Activated B cell treated with CpG ODN at 0.5 μM for 24 hours (primary cell): ENCODE measurements at regions not wholly inside any gene's neighbourhood (a gene's known extent, or its start where the extent isn't known, plus 50 kb on each side); places are given as distances from the start of the nearest gene placed in this dataset.

Experiments used
- ATAC-seq: fragments of 200-7000 bp; cut with Tn5 transposase; one replicate; pipeline ENCODE4 v1.10.0; 2021; ENCODE audit warnings: low read depth, mild to moderate bottlenecking, moderate library complexity
- CTCF ChIA-PET: fragments of 350-600 bp; sonication (Branson Sonifier 250); formaldehyde crosslinking; loops from one replicate; lab custom pipeline; 2021; ENCODE audit warnings: antibody characterized with exemption; lab: Charles Lee
- POLR2A ChIA-PET: fragments of 350-600 bp; sonication (Branson Sonifier 250); formaldehyde crosslinking; loops from one replicate; lab custom pipeline; 2021; ENCODE audit warnings: antibody characterized with exemption; lab: Charles Lee
- DNase-seq: peaks from one replicate; pipeline ENCODE4 v3.0.0; 2022
- H3K27ac Mint-ChIP-seq: one replicate; pipeline ENCODE4 v1.8.0; 2020; ENCODE audit warnings: mixed read lengths
- H3K27me3 Mint-ChIP-seq: one replicate; pipeline ENCODE4 v1.8.0; 2021; ENCODE audit warnings: mixed read lengths
- H3K36me3 Mint-ChIP-seq: one replicate; pipeline ENCODE4 v1.8.0; 2021; ENCODE audit warnings: low read depth, mixed read lengths
- H3K4me1 Mint-ChIP-seq: one replicate; pipeline ENCODE4 v1.8.0; 2021; ENCODE audit warnings: mixed read lengths
- H3K4me3 Mint-ChIP-seq: one replicate; pipeline ENCODE4 v1.8.0; 2020; ENCODE audit warnings: mild to moderate bottlenecking, mixed read lengths
- H3K9me3 Mint-ChIP-seq: one replicate; pipeline ENCODE4 v1.8.0; 2020; ENCODE audit warnings: mixed read lengths
- intact Hi-C: fragments of 100-400 bp; cut with micrococcal nuclease; formaldehyde crosslinking; loops from one replicate; pipeline ENCODE4 v1.15.1; 2024
- TF ChIP-seq, protein P1 (sequence below): fragments of 200-600 bp; IDR thresholded peaks from one replicate; pipeline ENCODE4 v1.8.0; 2022; ENCODE audit warnings: antibody characterized with exemption, mild to moderate bottlenecking

DNA sequence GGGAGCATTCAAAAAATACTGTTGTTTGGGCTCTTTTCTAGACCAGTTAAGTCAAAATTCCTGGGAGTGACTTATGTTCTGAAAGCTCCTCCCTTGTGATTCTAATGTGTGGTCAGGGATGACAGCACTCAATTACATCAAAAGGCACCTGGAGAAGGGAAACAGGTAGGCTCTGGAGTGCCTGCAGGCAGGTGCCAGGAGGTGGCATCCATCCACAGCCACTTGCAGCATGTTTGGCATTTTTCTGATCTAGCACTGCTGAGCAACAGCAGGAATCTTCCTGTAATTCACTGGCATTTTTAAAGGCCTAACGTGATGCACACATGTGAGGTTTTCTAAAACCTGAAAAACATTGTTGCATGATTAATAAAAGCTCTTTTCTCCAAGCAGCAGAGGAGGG, 94.6 kb downstream of the CCNA1 start:
- H3K9me3 Mint-ChIP-seq = no peaks in the 10 kb centered on the region
- CTCF ChIA-PET = no interaction called here
- no peaks in the 10 kb centered on the region for H3K36me3 Mint-ChIP-seq
- intact Hi-C loops = no loop called here
- H3K27me3 Mint-ChIP-seq = peaks cover 2% of the 10 kb centered on the region
- DNase-seq (no peak), ATAC-seq (no peak)
- no peak overlapping the region for H3K4me3 Mint-ChIP-seq
- no peak overlapping the region for H3K27ac Mint-ChIP-seq
- POLR2A ChIA-PET = no interaction called here
- TF ChIP-seq, protein P1, sequence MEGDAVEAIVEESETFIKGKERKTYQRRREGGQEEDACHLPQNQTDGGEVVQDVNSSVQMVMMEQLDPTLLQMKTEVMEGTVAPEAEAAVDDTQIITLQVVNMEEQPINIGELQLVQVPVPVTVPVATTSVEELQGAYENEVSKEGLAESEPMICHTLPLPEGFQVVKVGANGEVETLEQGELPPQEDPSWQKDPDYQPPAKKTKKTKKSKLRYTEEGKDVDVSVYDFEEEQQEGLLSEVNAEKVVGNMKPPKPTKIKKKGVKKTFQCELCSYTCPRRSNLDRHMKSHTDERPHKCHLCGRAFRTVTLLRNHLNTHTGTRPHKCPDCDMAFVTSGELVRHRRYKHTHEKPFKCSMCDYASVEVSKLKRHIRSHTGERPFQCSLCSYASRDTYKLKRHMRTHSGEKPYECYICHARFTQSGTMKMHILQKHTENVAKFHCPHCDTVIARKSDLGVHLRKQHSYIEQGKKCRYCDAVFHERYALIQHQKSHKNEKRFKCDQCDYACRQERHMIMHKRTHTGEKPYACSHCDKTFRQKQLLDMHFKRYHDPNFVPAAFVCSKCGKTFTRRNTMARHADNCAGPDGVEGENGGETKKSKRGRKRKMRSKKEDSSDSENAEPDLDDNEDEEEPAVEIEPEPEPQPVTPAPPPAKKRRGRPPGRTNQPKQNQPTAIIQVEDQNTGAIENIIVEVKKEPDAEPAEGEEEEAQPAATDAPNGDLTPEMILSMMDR = no peak
- no peaks in the 10 kb centered on the region for H3K4me1 Mint-ChIP-seq

DNA sequence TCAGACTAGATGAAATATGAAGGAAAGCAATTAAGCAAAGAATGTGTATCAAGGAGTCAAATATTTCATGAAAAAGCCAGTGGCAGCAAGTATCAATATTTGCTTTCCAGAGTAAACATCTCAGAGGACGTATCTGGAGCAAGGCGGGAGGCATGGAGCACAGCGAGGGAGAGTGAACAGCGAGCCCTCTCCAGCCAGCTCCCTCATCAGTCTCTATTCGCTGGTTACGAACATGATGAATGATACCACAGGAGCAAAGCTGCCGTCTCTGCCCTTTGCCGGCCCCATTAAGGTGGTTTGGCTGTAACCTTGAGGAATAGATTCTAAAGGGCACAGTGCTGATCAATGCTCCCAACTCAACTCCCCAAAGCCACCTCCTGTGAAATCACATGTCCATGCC, 95.8 kb downstream of the CCNA1 start:
- Mint-ChIP-seq H3K9me3 (no peaks in the 10 kb centered on the region), H3K4me1 (no peaks in the 10 kb centered on the region), H3K27me3 (peaks cover 2% of the 10 kb centered on the region), H3K36me3 (no peaks in the 10 kb centered on the region), H3K4me3 (no peak overlapping the region), H3K27ac (no peak overlapping the region)
- TF ChIP-seq, protein P1 = no peak
- DNase-seq (no peak), ATAC-seq (no peak)
- intact Hi-C loops = no loop called here
- ChIA-PET POLR2A (no interaction called here), CTCF (no interaction called here)

DNA sequence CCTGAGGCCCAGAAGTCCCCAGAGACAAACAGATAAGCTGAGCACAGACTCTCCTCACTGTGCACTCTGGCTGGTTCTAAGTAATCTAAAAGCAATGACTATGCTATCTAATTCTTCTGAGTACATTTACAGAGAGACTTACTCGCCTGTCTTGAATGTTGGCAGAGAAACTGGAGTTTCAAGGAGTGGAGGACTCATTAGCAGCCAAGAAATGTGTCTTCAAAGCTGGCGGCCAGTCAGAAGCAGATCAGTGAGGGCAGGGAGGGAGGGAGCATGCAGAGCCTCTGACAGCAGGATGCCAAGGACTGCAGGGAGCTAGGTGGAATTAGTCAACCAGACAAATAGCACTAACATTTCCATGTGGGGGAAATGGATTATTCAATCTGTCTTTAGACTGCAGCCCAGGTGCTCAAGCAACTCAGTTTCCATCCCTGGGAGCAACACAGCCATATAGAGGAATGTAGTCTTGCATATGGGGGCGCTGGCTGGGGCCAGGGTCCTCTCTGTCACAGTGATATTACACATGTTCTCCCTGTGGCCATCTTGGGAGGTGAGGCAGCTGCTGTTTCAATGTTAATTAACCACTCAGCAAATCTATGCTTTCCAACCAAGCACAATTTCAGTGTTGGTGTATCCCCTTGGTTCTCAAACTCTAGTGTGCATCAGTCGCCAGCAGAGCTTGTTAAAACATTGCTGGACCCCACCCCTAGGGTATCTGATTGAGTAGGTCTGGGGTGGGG, 97.9 kb downstream of the CCNA1 start:
- no peak overlapping the region for H3K27ac Mint-ChIP-seq
- no peak for ATAC-seq
- no peaks in the 10 kb centered on the region for H3K36me3 Mint-ChIP-seq

DNA sequence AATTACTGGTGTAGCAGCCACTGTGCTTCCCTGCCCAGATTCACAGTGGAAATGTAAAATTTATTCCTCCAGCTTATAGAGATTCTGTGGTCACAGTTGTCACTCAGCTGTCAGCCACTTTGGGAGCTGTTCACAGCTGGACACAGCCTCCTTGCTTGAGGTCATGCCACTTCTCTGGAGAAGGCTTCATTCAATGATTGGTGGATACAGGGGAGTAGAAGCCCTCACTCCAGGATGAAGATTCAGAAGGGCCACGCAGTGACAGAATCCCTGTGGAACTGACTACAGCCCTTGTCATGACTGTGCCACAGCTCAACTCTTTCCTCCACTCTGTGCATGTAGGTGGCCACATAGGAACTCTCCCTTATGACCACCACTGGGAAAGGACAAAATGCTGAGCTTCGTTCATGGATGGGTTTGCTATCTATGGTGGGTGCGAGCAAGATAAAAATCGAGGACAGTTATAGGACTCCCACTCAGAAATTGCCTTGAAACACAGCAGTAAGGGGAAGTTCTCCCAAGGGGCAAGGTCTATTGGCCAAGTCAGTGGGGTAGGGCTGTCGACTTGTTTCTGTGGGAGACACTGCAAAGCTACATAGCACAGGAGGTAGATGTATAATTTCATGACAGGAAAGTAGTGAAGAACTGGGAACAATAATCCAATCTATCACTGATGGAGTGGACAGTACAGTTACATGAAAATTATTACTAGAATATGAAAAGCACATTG, 98.7 kb downstream of the CCNA1 start:
- DNase-seq (no peak), ATAC-seq (no peak)
- Mint-ChIP-seq H3K4me1 (no peaks in the 10 kb centered on the region), H3K27ac (no peak overlapping the region), H3K9me3 (no peaks in the 10 kb centered on the region), H3K36me3 (no peaks in the 10 kb centered on the region), H3K4me3 (no peak overlapping the region), H3K27me3 (peaks cover 2% of the 10 kb centered on the region)
- TF ChIP-seq, protein P1 = no peak
- ChIA-PET CTCF (interaction anchor here (0.6 kb wide), 1 partner anchor 9 kb away, joined by 3 read pairs; no protein-coding TSS in a partner anchor), POLR2A (no interaction called here)
- intact Hi-C loops = no loop called here

More for the DNA sequence above, 97.9 kb downstream of the CCNA1 start:
- H3K27me3 Mint-ChIP-seq = peaks cover 2% of the 10 kb centered on the region
- ChIA-PET POLR2A (no interaction called here), CTCF (interaction anchor here (0.6 kb wide), 1 partner anchor 8 kb away, joined by 3 read pairs; no protein-coding TSS in a partner anchor)
- H3K4me1 Mint-ChIP-seq = no peaks in the 10 kb centered on the region
- H3K4me3 Mint-ChIP-seq = no peak overlapping the region
- DNase-seq = no peak
- intact Hi-C loops = no loop called here
- H3K9me3 Mint-ChIP-seq = no peaks in the 10 kb centered on the region
- TF ChIP-seq, protein P1 = no peak

DNA sequence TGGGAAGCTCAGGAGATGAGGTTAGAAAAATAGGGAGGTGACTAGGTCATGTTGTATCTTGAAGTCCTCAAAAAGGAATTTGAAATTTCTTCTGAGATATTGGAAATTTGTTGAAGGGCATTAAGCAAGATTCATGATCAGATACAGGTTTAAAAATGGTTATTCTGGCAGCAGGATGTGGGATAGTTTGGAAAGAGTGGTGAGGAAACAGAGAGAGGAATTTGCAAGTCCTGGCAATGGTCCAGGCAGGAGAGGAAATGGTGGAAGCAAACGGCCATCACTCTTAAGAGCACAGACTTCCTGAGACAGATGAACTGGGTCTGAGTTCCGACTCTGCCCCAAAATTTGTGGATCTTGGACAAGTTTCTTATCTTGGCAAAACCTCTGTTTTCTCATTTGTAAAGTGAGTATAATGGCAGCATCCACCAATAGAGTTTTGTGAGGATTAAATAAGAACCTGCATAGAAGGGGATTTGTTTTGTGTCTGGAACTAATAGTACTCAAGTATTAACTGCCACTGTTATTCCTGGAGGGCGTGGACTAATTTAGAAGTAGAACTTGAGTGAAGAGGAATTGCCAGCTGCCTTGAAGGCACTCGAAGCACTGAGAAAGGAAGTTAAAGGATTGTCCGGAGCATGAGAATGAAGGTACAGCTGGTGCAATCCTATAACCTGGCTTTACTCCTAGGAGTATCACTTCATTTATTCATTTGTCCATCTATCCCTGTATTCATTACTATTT, 99.6 kb downstream of the CCNA1 start:
- CTCF ChIA-PET = no interaction called here
- no peaks in the 10 kb centered on the region for H3K9me3 Mint-ChIP-seq
- intact Hi-C loops = no loop called here

More for the DNA sequence above, 99.6 kb downstream of the CCNA1 start:
- Mint-ChIP-seq H3K4me1 (no peaks in the 10 kb centered on the region), H3K27ac (no peak overlapping the region), H3K27me3 (peaks cover 2% of the 10 kb centered on the region), H3K4me3 (no peak overlapping the region), H3K36me3 (no peaks in the 10 kb centered on the region)
- no peak for ATAC-seq
- TF ChIP-seq, protein P1 = no peak
- no peak for DNase-seq
- POLR2A ChIA-PET = no interaction called here
